MM.1S (cell line): ENCODE measurements at regions not wholly inside any gene's neighbourhood (a gene's known extent, or its start where the extent isn't known, plus 50 kb on each side); places are given as distances from the start of the nearest gene placed in this dataset.

Experiments
- DNase-seq: peaks from one replicate; pipeline ENCODE4 v3.0.0-alpha.2; 2015
- H2AFZ ChIP-seq: fragments of 300-600 bp; sonication (generic); 2 replicates; pipeline ENCODE4 v1.6.0; 2016; ENCODE audit warnings: antibody characterized with exemption, low read length
- H3F3A ChIP-seq: fragments of 300-600 bp; sonication (generic); 2 replicates; pipeline ENCODE4 v1.6.1; 2016; ENCODE audit warnings: mild to moderate bottlenecking, antibody characterized with exemption, low read length, moderate library complexity, mixed read lengths; ENCODE audit not compliant: insufficient read depth
- H3K27ac ChIP-seq: fragments of 300-600 bp; sonication (generic); 2 replicates; pipeline ENCODE4 v1.5.1; 2016; ENCODE audit warnings: mild to moderate bottlenecking, low read length
- H3K27me3 ChIP-seq: fragments of 300-600 bp; sonication (generic); replicated peaks from 2 replicates; pipeline ENCODE4 v1.6.0; 2016; ENCODE audit warnings: low read length; ENCODE audit not compliant: insufficient read depth
- H3K36me3 ChIP-seq: fragments of 300-600 bp; sonication (generic); replicated peaks from 2 replicates; pipeline ENCODE4 v1.6.1; 2016; ENCODE audit warnings: mild to moderate bottlenecking, low read length, mixed read lengths; ENCODE audit not compliant: insufficient read depth
- H3K4me1 ChIP-seq: fragments of 300-600 bp; sonication (generic); 2 replicates; pipeline ENCODE4 v1.6.1; 2016; ENCODE audit warnings: low read length, mixed read lengths
- H3K4me2 ChIP-seq: fragments of 300-600 bp; sonication (generic); 2 replicates; pipeline ENCODE4 v1.6.0; 2016; ENCODE audit warnings: low read depth, low read length
- H3K4me3 ChIP-seq: fragments of 300-600 bp; sonication (generic); 2 replicates; pipeline ENCODE4 v1.5.1; 2016; ENCODE audit warnings: low read length, mixed read lengths
- H3K79me2 ChIP-seq: fragments of 300-600 bp; sonication (generic); 2 replicates; pipeline ENCODE4 v1.6.1; 2016; ENCODE audit warnings: mixed run types, low read length, mixed read lengths
- H3K9ac ChIP-seq: fragments of 300-600 bp; sonication (generic); 2 replicates; pipeline ENCODE4 v1.6.1; 2016; ENCODE audit warnings: low read length, mixed read lengths
- H3K9me2 ChIP-seq: fragments of 300-600 bp; sonication (generic); replicated peaks from 2 replicates; pipeline ENCODE4 v1.6.1; 2016; ENCODE audit warnings: mild to moderate bottlenecking, low read length, mixed read lengths; ENCODE audit not compliant: insufficient read depth
- H3K9me3 ChIP-seq: fragments of 300-600 bp; sonication (generic); replicated peaks from 2 replicates; pipeline ENCODE4 v1.6.1; 2016; ENCODE audit warnings: mild to moderate bottlenecking, low read length, mixed read lengths; ENCODE audit not compliant: insufficient read depth
- H4K20me1 ChIP-seq: fragments of 300-600 bp; sonication (generic); 2 replicates; pipeline ENCODE4 v1.6.1; 2016; ENCODE audit warnings: mild to moderate bottlenecking, low read length, moderate library complexity, mixed read lengths; ENCODE audit not compliant: insufficient read depth
- CTCF ChIP-seq: fragments of 300-600 bp; sonication (generic); IDR thresholded peaks from 2 replicates; pipeline ENCODE4 v1.5.1; 2016; ENCODE audit warnings: antibody characterized with exemption, low read length, mixed read lengths
- EZH2 ChIP-seq: fragments of 300-600 bp; sonication (generic); optimal IDR thresholded peaks from 2 replicates; pipeline ENCODE3; 2017; ENCODE audit warnings: low read depth, mild to moderate bottlenecking, antibody characterized with exemption, low read length, mixed read lengths
- EZH2phosphoT487 ChIP-seq: fragments of 300-600 bp; sonication (generic); IDR thresholded peaks from 2 replicates; pipeline ENCODE4 v1.6.1; 2018; ENCODE audit warnings: antibody characterized with exemption, low read length

DNA sequence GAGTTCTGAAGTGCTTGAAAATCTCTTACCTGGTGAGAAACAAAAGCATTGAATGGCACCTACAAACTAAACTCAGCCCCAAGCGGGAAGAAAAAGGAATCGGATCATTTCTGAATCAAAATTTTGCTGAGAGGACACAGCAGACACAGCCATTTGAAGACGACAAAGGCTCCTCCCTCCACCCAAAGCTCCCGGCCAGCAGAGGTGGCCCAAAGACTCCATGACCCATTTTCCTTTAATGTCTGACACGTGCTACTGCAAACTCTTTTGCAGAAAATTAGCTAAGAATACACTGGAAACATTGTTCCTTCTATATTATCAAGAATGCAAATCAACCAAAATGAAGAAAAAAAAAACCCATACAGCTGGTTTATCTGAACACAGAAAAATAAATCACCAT, 85.9 kb upstream of the FOXN3 start:
- Histone ChIP-seq H3K9me3 (no peaks in the 10 kb centered on the region), H3K9me2 (no peaks in the 10 kb centered on the region), H3K27me3 (no peaks in the 10 kb centered on the region), H3K4me3 (no peak overlapping the region), H4K20me1 (no peaks in the 10 kb centered on the region), H3K27ac (no peak overlapping the region), H2AFZ (no peak overlapping the region), H3K36me3 (no peaks in the 10 kb centered on the region), H3F3A (no peaks in the 10 kb centered on the region), H3K79me2 (no peaks in the 10 kb centered on the region), H3K4me2 (no peak overlapping the region), H3K4me1 (no peaks in the 10 kb centered on the region), H3K9ac (no peak overlapping the region)
- DNase-seq, result no peak
- no peak for TF ChIP-seq EZH2
- no peak for TF ChIP-seq CTCF
- TF ChIP-seq EZH2phosphoT487, result no peak

DNA sequence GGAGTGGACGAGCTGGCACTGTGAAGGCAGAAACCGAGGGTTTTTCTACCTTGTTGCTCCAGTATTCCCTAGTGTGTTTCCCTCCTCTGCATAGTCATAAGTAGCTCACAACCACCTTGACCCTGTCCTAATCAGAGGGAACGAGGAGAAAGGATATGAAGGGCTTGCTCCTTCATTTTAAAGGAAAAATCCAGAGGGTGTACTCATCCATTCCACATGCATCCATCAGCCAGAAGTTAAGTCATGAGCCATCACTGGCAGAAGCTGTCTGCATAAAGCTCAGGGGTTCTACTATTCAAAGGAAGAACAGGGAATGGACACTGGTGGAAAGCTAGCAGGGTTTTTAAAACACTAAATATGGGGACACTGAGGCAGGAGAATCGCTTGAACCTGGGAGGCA, 84.3 kb upstream of the FOXN3 start:
- no peak overlapping the region for H3K4me3 ChIP-seq
- no peak overlapping the region for H3K9ac ChIP-seq
- no peaks in the 10 kb centered on the region for H3K4me1 ChIP-seq
- no peak for DNase-seq
- no peaks in the 10 kb centered on the region for H3K27me3 ChIP-seq
- H3K36me3 ChIP-seq, result no peaks in the 10 kb centered on the region
- H2AFZ ChIP-seq, result no peak overlapping the region
- H3K4me2 ChIP-seq, result no peak overlapping the region
- no peaks in the 10 kb centered on the region for H3K9me3 ChIP-seq
- H4K20me1 ChIP-seq, result no peaks in the 10 kb centered on the region
- no peak overlapping the region for H3K27ac ChIP-seq
- H3K9me2 ChIP-seq, result no peaks in the 10 kb centered on the region
- H3K79me2 ChIP-seq, result no peaks in the 10 kb centered on the region
- no peak for TF ChIP-seq CTCF
- TF ChIP-seq EZH2phosphoT487, result no peak
- no peak for TF ChIP-seq EZH2
- no peaks in the 10 kb centered on the region for H3F3A ChIP-seq

DNA sequence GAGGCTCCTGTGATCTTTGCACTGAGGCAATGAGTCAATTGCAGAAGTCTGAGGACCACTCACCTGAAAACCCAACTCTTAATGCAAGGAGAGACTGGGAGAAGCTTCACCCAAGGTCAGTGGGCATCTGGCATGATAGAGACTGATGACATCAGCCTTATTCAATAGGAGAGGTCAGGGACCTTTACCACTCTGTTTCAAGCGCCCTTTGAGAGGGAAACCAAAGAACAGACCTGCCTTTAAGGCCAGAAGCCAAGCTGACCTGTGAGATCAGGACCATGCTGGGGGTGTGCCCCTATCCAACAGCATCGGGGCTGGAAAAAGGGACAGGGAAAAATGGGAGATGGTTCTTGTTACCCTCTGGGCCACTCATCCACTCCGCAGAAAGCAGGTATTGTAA, 83.3 kb upstream of the FOXN3 start:
- H3K4me1 ChIP-seq, result no peaks in the 10 kb centered on the region
- no peaks in the 10 kb centered on the region for H3K36me3 ChIP-seq
- no peaks in the 10 kb centered on the region for H3F3A ChIP-seq
- no peaks in the 10 kb centered on the region for H3K27me3 ChIP-seq
- no peak overlapping the region for H3K9ac ChIP-seq
- no peak overlapping the region for H3K27ac ChIP-seq
- H3K4me3 ChIP-seq, result no peak overlapping the region
- H3K4me2 ChIP-seq, result no peak overlapping the region
- H2AFZ ChIP-seq, result no peak overlapping the region
- H4K20me1 ChIP-seq, result no peaks in the 10 kb centered on the region
- no peaks in the 10 kb centered on the region for H3K9me2 ChIP-seq
- H3K9me3 ChIP-seq, result no peaks in the 10 kb centered on the region
- H3K79me2 ChIP-seq, result no peaks in the 10 kb centered on the region
- TF ChIP-seq CTCF (no peak), EZH2 (no peak), EZH2phosphoT487 (no peak)
- DNase-seq, result no peak

DNA sequence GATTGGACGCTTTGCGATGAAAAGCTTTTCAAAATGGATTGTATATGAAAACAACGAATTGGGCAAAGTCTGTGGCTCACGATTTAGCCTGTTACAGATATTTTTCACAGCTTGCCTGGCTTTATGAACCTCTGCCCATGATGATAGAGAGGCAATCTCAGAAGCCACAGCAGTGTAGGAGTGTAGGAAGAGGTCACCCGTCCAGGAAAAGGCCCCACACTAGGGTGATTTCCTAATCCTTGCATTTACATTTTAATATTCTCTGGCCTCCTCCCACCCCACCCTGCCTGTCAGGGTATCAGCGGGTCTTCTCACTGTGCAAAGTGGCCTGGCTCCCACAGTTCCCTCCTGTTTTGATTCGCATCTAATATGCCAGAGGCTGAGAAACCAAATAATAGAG, 81.8 kb upstream of the FOXN3 start:
- no peaks in the 10 kb centered on the region for H3K9me3 ChIP-seq
- no peaks in the 10 kb centered on the region for H3K79me2 ChIP-seq
- H3K9me2 ChIP-seq, result no peaks in the 10 kb centered on the region
- no peak for DNase-seq
- H3K27me3 ChIP-seq, result no peaks in the 10 kb centered on the region
- no peak overlapping the region for H3K9ac ChIP-seq
- H3K36me3 ChIP-seq, result no peaks in the 10 kb centered on the region
- H2AFZ ChIP-seq, result no peak overlapping the region
- no peak overlapping the region for H3K4me3 ChIP-seq
- H3K4me2 ChIP-seq, result no peak overlapping the region
- no peak for TF ChIP-seq EZH2phosphoT487
- TF ChIP-seq EZH2, result no peak
- TF ChIP-seq CTCF, result no peak
- H4K20me1 ChIP-seq, result no peaks in the 10 kb centered on the region
- H3K27ac ChIP-seq, result no peak overlapping the region
- no peaks in the 10 kb centered on the region for H3F3A ChIP-seq
- H3K4me1 ChIP-seq, result no peaks in the 10 kb centered on the region
